MM.1S (cell line): ENCODE measurements at regions not wholly inside any gene's neighbourhood (a gene's known extent, or its start where the extent isn't known, plus 50 kb on each side); places are given as distances from the start of the nearest gene placed in this dataset.

ENCODE experiments used
- EZH2 ChIP-seq: fragments of 300-600 bp; sonication (generic); optimal IDR thresholded peaks from 2 replicates; pipeline ENCODE3; 2017; ENCODE audit warnings: low read depth, mild to moderate bottlenecking, antibody characterized with exemption, low read length, mixed read lengths
- EZH2phosphoT487 ChIP-seq: fragments of 300-600 bp; sonication (generic); IDR thresholded peaks from 2 replicates; pipeline ENCODE4 v1.6.1; 2018; ENCODE audit warnings: antibody characterized with exemption, low read length
- TF ChIP-seq, protein P1 (sequence below): fragments of 300-600 bp; sonication (generic); IDR thresholded peaks from 2 replicates; pipeline ENCODE4 v1.5.1; 2016; ENCODE audit warnings: antibody characterized with exemption, low read length, mixed read lengths

DNA sequence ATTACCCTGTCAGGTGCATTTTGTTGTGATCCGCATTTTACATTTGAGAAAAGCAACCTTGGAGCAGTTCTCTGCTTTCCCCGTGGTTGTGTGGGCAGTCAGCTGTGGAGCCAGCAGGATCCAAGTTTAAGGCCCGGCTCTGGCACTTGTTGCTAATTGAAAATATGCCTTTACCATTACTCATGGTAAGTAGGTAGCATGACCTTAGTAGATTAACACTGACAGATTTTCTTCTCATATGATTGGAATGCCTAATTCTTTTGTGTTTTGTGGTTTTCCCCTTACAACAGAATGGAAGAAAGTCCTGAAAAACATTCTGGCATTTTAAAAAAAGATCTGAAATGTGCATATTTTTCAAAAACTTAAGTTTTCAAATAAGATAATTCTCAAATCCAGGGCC, 246.5 kb upstream of the LRRN1 start:
- TF ChIP-seq, protein P1, sequence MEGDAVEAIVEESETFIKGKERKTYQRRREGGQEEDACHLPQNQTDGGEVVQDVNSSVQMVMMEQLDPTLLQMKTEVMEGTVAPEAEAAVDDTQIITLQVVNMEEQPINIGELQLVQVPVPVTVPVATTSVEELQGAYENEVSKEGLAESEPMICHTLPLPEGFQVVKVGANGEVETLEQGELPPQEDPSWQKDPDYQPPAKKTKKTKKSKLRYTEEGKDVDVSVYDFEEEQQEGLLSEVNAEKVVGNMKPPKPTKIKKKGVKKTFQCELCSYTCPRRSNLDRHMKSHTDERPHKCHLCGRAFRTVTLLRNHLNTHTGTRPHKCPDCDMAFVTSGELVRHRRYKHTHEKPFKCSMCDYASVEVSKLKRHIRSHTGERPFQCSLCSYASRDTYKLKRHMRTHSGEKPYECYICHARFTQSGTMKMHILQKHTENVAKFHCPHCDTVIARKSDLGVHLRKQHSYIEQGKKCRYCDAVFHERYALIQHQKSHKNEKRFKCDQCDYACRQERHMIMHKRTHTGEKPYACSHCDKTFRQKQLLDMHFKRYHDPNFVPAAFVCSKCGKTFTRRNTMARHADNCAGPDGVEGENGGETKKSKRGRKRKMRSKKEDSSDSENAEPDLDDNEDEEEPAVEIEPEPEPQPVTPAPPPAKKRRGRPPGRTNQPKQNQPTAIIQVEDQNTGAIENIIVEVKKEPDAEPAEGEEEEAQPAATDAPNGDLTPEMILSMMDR = no peak
- TF ChIP-seq EZH2phosphoT487 (no peak), EZH2 (no peak)
